SK-N-SH (cell line): ENCODE measurements at regions not wholly inside any gene's neighbourhood (a gene's known extent, or its start where the extent isn't known, plus 50 kb on each side); places are given as distances from the start of the nearest gene placed in this dataset.

Source experiments
- CTCF ChIA-PET: fragments of 300-600, 350-600 bp; formaldehyde crosslinking; extraction: SDS; loops from one replicate; lab custom pipeline; 2021; lab: Yijun Ruan, JAX
- POLR2A ChIA-PET: fragments of 350-600 bp; sonication (Branson Sonifier 250); formaldehyde crosslinking; extraction: SDS; loops from one replicate; lab custom pipeline; 2020; ENCODE audit warnings: antibody characterized with exemption, inconsistent platforms; lab: Yijun Ruan, JAX
- DNase-seq: peaks from one replicate; pipeline ENCODE4 v3.0.0; 2012
- H2AFZ ChIP-seq: fragments of 200-600 bp; sonication (generic); 2 replicates; pipeline ENCODE4 v1.8.1; 2016; ENCODE audit warnings: antibody characterized with exemption, mild to moderate bottlenecking, low read depth
- H3F3A ChIP-seq: fragments of 200-600 bp; sonication (generic); replicated peaks from 2 replicates; pipeline ENCODE3; 2016; ENCODE audit warnings: antibody characterized with exemption, mild to moderate bottlenecking; ENCODE audit not compliant: insufficient read depth
- H3K27ac ChIP-seq, 2 experiments: fragments of 200-500 bp in 1 of 2; fragments of 200-600 bp in 1 of 2; sonication (Bioruptor generic) in 1 of 2; sonication (generic), shearing (Covaris generic) in 1 of 2; 2 replicates each; pipeline versions ENCODE4 v1.5.1 to v1.6.1; 2014 to 2016; ENCODE audit warnings: low read depth in 2 of 2, inconsistent platforms in 1 of 2, low read length in 1 of 2, mild to moderate bottlenecking in 1 of 2, mixed read lengths in 1 of 2
- H3K27me3 ChIP-seq: fragments of 200-600 bp; sonication (generic), shearing (Covaris generic); 2 replicates; pipeline ENCODE4 v1.6.1; 2016; ENCODE audit warnings: mixed run types; ENCODE audit not compliant: insufficient read depth
- H3K36me3 ChIP-seq, 2 experiments: fragments of 200-500 bp in 1 of 2; fragments of 200-600 bp in 1 of 2; sonication (Bioruptor generic) in 1 of 2; sonication (generic) in 1 of 2; replicated peaks in 1 of 2; 2 replicates each; pipeline versions ENCODE3 to v1.5.1; 2014 to 2016; ENCODE audit warnings: low read length in 1 of 2, mild to moderate bottlenecking in 1 of 2; ENCODE audit not compliant: insufficient read depth in 2 of 2, control insufficient read depth in 1 of 2
- H3K4me1 ChIP-seq, 2 experiments: fragments of 200-500 bp in 1 of 2; fragments of 200-600 bp in 1 of 2; sonication (Bioruptor generic) in 1 of 2; sonication (generic), shearing (Covaris generic) in 1 of 2; 2 replicates each; pipeline versions ENCODE4 v1.5.1 to v1.6.1; 2014 to 2016; ENCODE audit warnings: low read depth in 1 of 2, low read length in 1 of 2, mixed run types in 1 of 2; ENCODE audit not compliant: insufficient read depth in 2 of 2, control insufficient read depth in 1 of 2
- H3K4me2 ChIP-seq: fragments of 200-600 bp; sonication (generic), shearing (Covaris generic); 2 replicates; pipeline ENCODE4 v1.6.1; 2017; ENCODE audit warnings: mixed run types
- H3K4me3 ChIP-seq, 2 experiments: fragments of 200-500 bp in 1 of 2; fragments of 200-600 bp in 1 of 2; sonication (Bioruptor generic) in 1 of 2; sonication (generic), shearing (Covaris generic) in 1 of 2; 2 replicates each; pipeline versions ENCODE4 v1.5.1 to v1.8.1; 2014 to 2016; ENCODE audit warnings: low read depth in 2 of 2, inconsistent platforms in 1 of 2, low read length in 1 of 2, mild to moderate bottlenecking in 1 of 2, mixed read lengths in 1 of 2, moderate library complexity in 1 of 2
- H3K79me2 ChIP-seq: fragments of 200-600 bp; sonication (generic); 2 replicates; pipeline ENCODE4 v1.8.1; 2017; ENCODE audit warnings: mild to moderate bottlenecking; ENCODE audit not compliant: insufficient read depth
- H3K9ac ChIP-seq: fragments of 200-600 bp; sonication (generic); 2 replicates; pipeline ENCODE4 v1.6.1; 2017; ENCODE audit warnings: mixed run types
- H3K9me2 ChIP-seq: fragments of 200-600 bp; sonication (generic); 2 replicates; pipeline ENCODE4 v1.6.1; 2017; ENCODE audit warnings: mixed run types
- H3K9me3 ChIP-seq: fragments of 200-600 bp; sonication (generic); 2 replicates; pipeline ENCODE4 v1.6.1; 2017; ENCODE audit warnings: mixed run types, mild to moderate bottlenecking, moderate library complexity
- H4K20me1 ChIP-seq: fragments of 200-600 bp; sonication (generic); 2 replicates; pipeline ENCODE4 v1.6.1; 2017; ENCODE audit warnings: mild to moderate bottlenecking, mixed run types; ENCODE audit not compliant: insufficient read depth
- CHD2 ChIP-seq: fragments of 150-350 bp; IDR thresholded peaks from 2 replicates; pipeline ENCODE4 v1.6.1; 2018; ENCODE audit warnings: low read length; ENCODE audit not compliant: partially characterized antibody
- ELF1 ChIP-seq: IDR thresholded peaks from 2 replicates; pipeline ENCODE4 v1.4.0; 2012
- EP300 ChIP-seq, 2 experiments: IDR thresholded peaks; 2 replicates each; pipeline versions ENCODE4 v1.4.0 to v1.6.1; 2012; ENCODE audit warnings: borderline replicate concordance in 1 of 2, low read depth in 1 of 2, low read length in 1 of 2
- FOXM1 ChIP-seq: IDR thresholded peaks from 2 replicates; pipeline ENCODE4 v1.4.0; 2012; ENCODE audit warnings: low read depth, mild to moderate bottlenecking
- GABPA ChIP-seq: IDR thresholded peaks from 2 replicates; pipeline ENCODE4 v1.4.0; 2012; ENCODE audit warnings: low read depth, mild to moderate bottlenecking
- GATA2 ChIP-seq: sonication (generic); formaldehyde crosslinking; IDR thresholded peaks from 2 replicates; pipeline ENCODE4 v1.5.0; 2020; ENCODE audit warnings: mild to moderate bottlenecking, missing genetic modification reagents
- JUND ChIP-seq: IDR thresholded peaks from 2 replicates; pipeline ENCODE4 v1.4.0; 2012
- MEF2A ChIP-seq: IDR thresholded peaks from 2 replicates; pipeline ENCODE4 v1.4.0; 2012; ENCODE audit warnings: low read depth, borderline replicate concordance
- NFIC ChIP-seq: IDR thresholded peaks from 2 replicates; pipeline ENCODE4 v1.4.0; 2012; ENCODE audit warnings: borderline replicate concordance
- POLR2AphosphoS5 ChIP-seq: IDR thresholded peaks from 2 replicates; pipeline ENCODE4 v1.6.1; 2012; ENCODE audit warnings: low read depth, low read length
- RCOR1 ChIP-seq: fragments of 150-350 bp; IDR thresholded peaks from 2 replicates; pipeline ENCODE4 v1.6.1; 2017; ENCODE audit warnings: antibody characterized with exemption, low read length
- SMC3 ChIP-seq: IDR thresholded peaks from 2 replicates; pipeline ENCODE4 v1.6.1; 2012; ENCODE audit warnings: low read depth, low read length, improper control_type of control experiment
- TCF12 ChIP-seq: IDR thresholded peaks from 2 replicates; pipeline ENCODE4 v1.4.0; 2012
- WGBS: methylation state at CpG from one replicate; pipeline ENCODE4 v1.1.6; 2017; ENCODE audit warnings: low lambda C conversion rate; 5-methylcytosine and 5-hydroxymethylcytosine counted together
- TF ChIP-seq, protein P1 (sequence below): IDR thresholded peaks from 2 replicates; pipeline ENCODE4 v1.6.1; 2012; ENCODE audit warnings: mild to moderate bottlenecking, low read depth, low read length, moderate library complexity
- TF ChIP-seq, protein P2 (sequence below): IDR thresholded peaks from 2 replicates; pipeline ENCODE4 v1.4.0; 2012; ENCODE audit warnings: low read depth
- TF ChIP-seq, protein P3 (sequence below): fragments of 200-600 bp; sonication (generic); IDR thresholded peaks from 2 replicates; pipeline ENCODE4 v1.6.1; 2017; ENCODE audit warnings: antibody characterized with exemption, mild to moderate bottlenecking, moderate library complexity
- TF ChIP-seq, protein P4 (sequence below): IDR thresholded peaks from 2 replicates; pipeline ENCODE4 v1.4.0; 2012; ENCODE audit warnings: low read depth, borderline replicate concordance
- TF ChIP-seq, protein P5 (sequence below): IDR thresholded peaks from 2 replicates; pipeline ENCODE4; 2012

DNA sequence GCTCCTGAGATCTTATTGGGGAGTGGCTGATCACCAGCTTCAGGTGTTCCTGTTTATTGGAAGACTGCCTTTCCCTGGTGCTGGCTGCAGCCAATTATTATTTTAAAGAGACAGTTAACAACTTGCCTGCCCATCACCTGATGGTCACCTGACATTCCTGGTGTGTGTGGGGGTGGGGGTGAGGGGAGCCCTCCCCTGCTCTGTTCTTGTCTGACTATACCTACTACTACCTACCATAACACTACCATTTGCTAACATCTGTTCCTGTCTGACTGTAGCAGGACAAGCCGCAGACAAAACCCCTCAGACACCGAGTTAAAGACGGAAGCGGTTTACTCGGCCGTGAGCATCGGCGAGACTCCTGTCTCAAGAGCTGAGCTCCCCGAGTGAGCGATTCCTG lies 54.9 kb upstream of the NBPF3 start:
- Histone ChIP-seq H3K4me2 (no peak overlapping the region), H3K79me2 (no peaks in the 10 kb centered on the region), H3K9ac (no peak overlapping the region), H3F3A (no peaks in the 10 kb centered on the region), H3K4me1 (peaks cover 0 to 2% of the 10 kb centered on the region in 2 experiments; a peak in 1 of 4 replicates), H2AFZ (no peak overlapping the region), H3K9me2 (no peaks in the 10 kb centered on the region), H3K27me3 (no peaks in the 10 kb centered on the region), H3K9me3 (no peaks in the 10 kb centered on the region), H3K27ac (no peak overlapping the region), H3K4me3 (no peak overlapping the region), H4K20me1 (no peaks in the 10 kb centered on the region), H3K36me3 (no peaks in the 10 kb centered on the region)
- CTCF ChIA-PET, result interaction anchor here (1.3 to 3.3 kb wide), 2 partner anchors 16 to 275 kb away, joined by 5 to 17 read pairs; no protein-coding TSS in a partner anchor
- TF ChIP-seq, protein P1, sequence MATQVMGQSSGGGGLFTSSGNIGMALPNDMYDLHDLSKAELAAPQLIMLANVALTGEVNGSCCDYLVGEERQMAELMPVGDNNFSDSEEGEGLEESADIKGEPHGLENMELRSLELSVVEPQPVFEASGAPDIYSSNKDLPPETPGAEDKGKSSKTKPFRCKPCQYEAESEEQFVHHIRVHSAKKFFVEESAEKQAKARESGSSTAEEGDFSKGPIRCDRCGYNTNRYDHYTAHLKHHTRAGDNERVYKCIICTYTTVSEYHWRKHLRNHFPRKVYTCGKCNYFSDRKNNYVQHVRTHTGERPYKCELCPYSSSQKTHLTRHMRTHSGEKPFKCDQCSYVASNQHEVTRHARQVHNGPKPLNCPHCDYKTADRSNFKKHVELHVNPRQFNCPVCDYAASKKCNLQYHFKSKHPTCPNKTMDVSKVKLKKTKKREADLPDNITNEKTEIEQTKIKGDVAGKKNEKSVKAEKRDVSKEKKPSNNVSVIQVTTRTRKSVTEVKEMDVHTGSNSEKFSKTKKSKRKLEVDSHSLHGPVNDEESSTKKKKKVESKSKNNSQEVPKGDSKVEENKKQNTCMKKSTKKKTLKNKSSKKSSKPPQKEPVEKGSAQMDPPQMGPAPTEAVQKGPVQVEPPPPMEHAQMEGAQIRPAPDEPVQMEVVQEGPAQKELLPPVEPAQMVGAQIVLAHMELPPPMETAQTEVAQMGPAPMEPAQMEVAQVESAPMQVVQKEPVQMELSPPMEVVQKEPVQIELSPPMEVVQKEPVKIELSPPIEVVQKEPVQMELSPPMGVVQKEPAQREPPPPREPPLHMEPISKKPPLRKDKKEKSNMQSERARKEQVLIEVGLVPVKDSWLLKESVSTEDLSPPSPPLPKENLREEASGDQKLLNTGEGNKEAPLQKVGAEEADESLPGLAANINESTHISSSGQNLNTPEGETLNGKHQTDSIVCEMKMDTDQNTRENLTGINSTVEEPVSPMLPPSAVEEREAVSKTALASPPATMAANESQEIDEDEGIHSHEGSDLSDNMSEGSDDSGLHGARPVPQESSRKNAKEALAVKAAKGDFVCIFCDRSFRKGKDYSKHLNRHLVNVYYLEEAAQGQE, result no peak
- TF ChIP-seq, protein P2, sequence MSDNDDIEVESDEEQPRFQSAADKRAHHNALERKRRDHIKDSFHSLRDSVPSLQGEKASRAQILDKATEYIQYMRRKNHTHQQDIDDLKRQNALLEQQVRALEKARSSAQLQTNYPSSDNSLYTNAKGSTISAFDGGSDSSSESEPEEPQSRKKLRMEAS, result no peak
- TF ChIP-seq, protein P3, sequence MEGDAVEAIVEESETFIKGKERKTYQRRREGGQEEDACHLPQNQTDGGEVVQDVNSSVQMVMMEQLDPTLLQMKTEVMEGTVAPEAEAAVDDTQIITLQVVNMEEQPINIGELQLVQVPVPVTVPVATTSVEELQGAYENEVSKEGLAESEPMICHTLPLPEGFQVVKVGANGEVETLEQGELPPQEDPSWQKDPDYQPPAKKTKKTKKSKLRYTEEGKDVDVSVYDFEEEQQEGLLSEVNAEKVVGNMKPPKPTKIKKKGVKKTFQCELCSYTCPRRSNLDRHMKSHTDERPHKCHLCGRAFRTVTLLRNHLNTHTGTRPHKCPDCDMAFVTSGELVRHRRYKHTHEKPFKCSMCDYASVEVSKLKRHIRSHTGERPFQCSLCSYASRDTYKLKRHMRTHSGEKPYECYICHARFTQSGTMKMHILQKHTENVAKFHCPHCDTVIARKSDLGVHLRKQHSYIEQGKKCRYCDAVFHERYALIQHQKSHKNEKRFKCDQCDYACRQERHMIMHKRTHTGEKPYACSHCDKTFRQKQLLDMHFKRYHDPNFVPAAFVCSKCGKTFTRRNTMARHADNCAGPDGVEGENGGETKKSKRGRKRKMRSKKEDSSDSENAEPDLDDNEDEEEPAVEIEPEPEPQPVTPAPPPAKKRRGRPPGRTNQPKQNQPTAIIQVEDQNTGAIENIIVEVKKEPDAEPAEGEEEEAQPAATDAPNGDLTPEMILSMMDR, result no peak
- TF ChIP-seq RCOR1 (no peak), TCF12 (no peak), JUND (no peak), CHD2 (no peak), FOXM1 (no peak), MEF2A (no peak), EP300 (IDR thresholded peaks at IDR 0.05; ENCODE audit: borderline replicate concordance in 1 of 2, low read depth in 1 of 2, low read length in 1 of 2) (no peak), ELF1 (no peak), GATA2 (CRISPR knock-in tag) (no peak), NFIC (no peak), POLR2AphosphoS5 (no peak), GABPA (no peak), SMC3 (no peak)
- TF ChIP-seq, protein P4, sequence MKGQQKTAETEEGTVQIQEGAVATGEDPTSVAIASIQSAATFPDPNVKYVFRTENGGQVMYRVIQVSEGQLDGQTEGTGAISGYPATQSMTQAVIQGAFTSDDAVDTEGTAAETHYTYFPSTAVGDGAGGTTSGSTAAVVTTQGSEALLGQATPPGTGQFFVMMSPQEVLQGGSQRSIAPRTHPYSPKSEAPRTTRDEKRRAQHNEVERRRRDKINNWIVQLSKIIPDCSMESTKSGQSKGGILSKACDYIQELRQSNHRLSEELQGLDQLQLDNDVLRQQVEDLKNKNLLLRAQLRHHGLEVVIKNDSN, result no peak
- TF ChIP-seq, protein P5, sequence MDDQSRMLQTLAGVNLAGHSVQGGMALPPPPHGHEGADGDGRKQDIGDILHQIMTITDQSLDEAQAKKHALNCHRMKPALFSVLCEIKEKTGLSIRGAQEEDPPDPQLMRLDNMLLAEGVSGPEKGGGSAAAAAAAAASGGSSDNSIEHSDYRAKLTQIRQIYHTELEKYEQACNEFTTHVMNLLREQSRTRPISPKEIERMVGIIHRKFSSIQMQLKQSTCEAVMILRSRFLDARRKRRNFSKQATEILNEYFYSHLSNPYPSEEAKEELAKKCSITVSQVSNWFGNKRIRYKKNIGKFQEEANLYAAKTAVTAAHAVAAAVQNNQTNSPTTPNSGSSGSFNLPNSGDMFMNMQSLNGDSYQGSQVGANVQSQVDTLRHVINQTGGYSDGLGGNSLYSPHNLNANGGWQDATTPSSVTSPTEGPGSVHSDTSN, result no peak
- POLR2A ChIA-PET, result no interaction called here
- no peak for DNase-seq
- 84% methylated on average over 10 of the region's 10 CpGs for WGBS
